Memory B cell (primary cell): ENCODE measurements at regions not wholly inside any gene's neighbourhood (a gene's known extent, or its start where the extent isn't known, plus 50 kb on each side); places are given as distances from the start of the nearest gene placed in this dataset.
"Not testable (repeated sequence)": the region's sequence is repeated elsewhere in the genome, so short reads cannot be mapped to it uniquely, and the experiment has no call there.

Source experiments
- ATAC-seq: fragments of 150-1000 bp; cut with Tn5 transposase; 2 replicates; pipeline ENCODE4 v1.10.0; 2021; ENCODE audit warnings: low read depth, mild to moderate bottlenecking, moderate library complexity
- DNase-seq, 2 donors: peaks; one replicate each; pipeline ENCODE4 v3.0.0; 2022; ENCODE audit warnings: low spot score in 2 of 2
- H3K27ac Mint-ChIP-seq: one replicate; pipeline ENCODE4 v1.8.0; 2022; ENCODE audit warnings: mild to moderate bottlenecking, moderate library complexity, mixed read lengths
- H3K27me3 Mint-ChIP-seq: one replicate; pipeline ENCODE4 v1.8.0; 2022; ENCODE audit warnings: mixed read lengths
- H3K36me3 Mint-ChIP-seq: one replicate; pipeline ENCODE4 v1.8.0; 2022; ENCODE audit warnings: mild to moderate bottlenecking, mixed read lengths
- H3K4me1 Mint-ChIP-seq: one replicate; pipeline ENCODE4 v1.8.0; 2022; ENCODE audit warnings: mixed read lengths
- H3K4me3 Mint-ChIP-seq: one replicate; pipeline ENCODE4 v1.8.0; 2022; ENCODE audit warnings: mild to moderate bottlenecking, moderate library complexity, mixed read lengths
- H3K9me3 Mint-ChIP-seq: one replicate; pipeline ENCODE4 v1.8.0; 2022; ENCODE audit warnings: mixed read lengths

DNA sequence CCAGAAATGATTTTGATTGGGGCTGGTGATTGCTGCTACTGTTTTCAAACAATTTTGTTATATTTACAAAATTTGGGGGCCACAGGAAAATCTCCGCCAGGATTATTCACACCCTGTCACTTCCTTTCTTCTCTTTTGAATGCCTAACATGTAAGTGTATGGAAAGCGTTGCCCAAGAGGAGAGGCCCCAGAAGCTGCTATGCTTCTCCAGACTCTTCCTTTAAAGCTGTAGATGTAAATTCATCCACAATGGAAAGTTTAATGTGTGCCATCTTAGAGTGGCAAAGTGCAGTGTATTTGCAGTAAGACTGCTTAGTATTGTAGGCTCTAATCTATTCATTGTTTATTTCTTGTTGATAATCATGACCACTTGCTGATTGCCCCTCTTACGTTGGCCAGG is 136.7 kb upstream of the LRIG3 start:
- no peaks in the 10 kb centered on the region for H3K36me3 Mint-ChIP-seq
- no peak for ATAC-seq
- no peak for DNase-seq
- H3K27ac Mint-ChIP-seq: no peak overlapping the region
- no peaks in the 10 kb centered on the region for H3K27me3 Mint-ChIP-seq
- H3K9me3 Mint-ChIP-seq: no peaks in the 10 kb centered on the region
- H3K4me3 Mint-ChIP-seq: no peak overlapping the region
- no peaks in the 10 kb centered on the region for H3K4me1 Mint-ChIP-seq

- Mint-ChIP-seq H3K4me1 (no peaks in the 10 kb centered on the region), H3K27ac (no peak overlapping the region), H3K9me3 (no peaks in the 10 kb centered on the region), H3K4me3 (no peak overlapping the region), H3K27me3 (no peaks in the 10 kb centered on the region), H3K36me3 (no peaks in the 10 kb centered on the region)
- DNase-seq (no peak), ATAC-seq (no peak)
Observed at GRCh38 chr12:59055204-59055860, 135.0 kb upstream of the LRIG3 start.

GRCh38 chr12:59053266-59053899 is 133.1 kb upstream of the LRIG3 start:
- H3K36me3 Mint-ChIP-seq, H3K4me3 Mint-ChIP-seq, H3K4me1 Mint-ChIP-seq, ATAC-seq, DNase-seq, H3K9me3 Mint-ChIP-seq, H3K27me3 Mint-ChIP-seq, H3K27ac Mint-ChIP-seq: not testable (repeated sequence)

DNA sequence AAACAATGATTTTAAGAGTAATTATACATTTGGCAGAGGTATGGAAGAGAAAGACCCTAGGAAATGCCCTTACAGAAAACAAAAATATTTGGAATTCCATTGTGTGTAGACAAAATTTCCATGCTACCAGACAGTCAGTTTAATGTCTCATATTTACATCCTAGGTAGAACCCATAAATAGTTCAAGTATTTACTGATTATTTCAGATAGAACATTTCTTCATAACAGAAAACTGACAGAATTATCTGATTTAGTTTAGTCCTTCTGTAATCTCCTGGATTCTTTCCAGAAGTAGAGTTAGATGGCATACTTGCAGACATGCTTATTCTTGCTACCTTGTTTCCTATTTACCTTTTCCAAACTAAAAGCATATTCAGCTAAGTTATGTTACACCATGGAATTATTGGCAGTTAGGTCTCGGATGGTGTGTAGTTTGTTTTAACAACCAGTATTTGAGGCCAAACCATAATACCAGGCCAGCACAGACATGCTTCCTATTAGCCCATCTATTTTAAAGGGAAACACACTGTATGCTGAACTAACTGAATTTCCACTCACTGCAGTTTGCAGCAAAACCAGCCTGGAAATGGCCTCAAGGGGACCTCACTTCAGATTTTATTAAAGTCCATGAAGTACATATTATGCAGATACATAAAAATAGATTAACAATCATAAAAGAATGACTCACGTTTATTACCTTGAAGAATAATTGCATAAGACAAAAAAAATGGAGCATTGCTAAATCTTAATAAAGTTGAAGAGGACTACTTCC is 126.6 kb upstream of the LRIG3 start:
- H3K4me1 Mint-ChIP-seq: no peaks in the 10 kb centered on the region
- no peak overlapping the region for H3K4me3 Mint-ChIP-seq
- no peaks in the 10 kb centered on the region for H3K9me3 Mint-ChIP-seq
- DNase-seq (no peak), ATAC-seq (no peak)
- H3K27me3 Mint-ChIP-seq: no peaks in the 10 kb centered on the region
- no peak overlapping the region for H3K27ac Mint-ChIP-seq
- no peaks in the 10 kb centered on the region for H3K36me3 Mint-ChIP-seq

- H3K9me3 Mint-ChIP-seq: no peaks in the 10 kb centered on the region
- H3K4me1 Mint-ChIP-seq: no peaks in the 10 kb centered on the region
- DNase-seq (no peak), ATAC-seq (no peak)
- no peaks in the 10 kb centered on the region for H3K27me3 Mint-ChIP-seq
- no peak overlapping the region for H3K4me3 Mint-ChIP-seq
- no peak overlapping the region for H3K27ac Mint-ChIP-seq
- no peaks in the 10 kb centered on the region for H3K36me3 Mint-ChIP-seq
Observed at GRCh38 chr12:59044791-59045190, 124.5 kb upstream of the LRIG3 start.

GRCh38 chr12:59041241-59042121 is 121.2 kb upstream of the LRIG3 start:
- H3K27me3 Mint-ChIP-seq: no peaks in the 10 kb centered on the region
- no peak overlapping the region for H3K4me3 Mint-ChIP-seq
- no peaks in the 10 kb centered on the region for H3K36me3 Mint-ChIP-seq
- no peak overlapping the region for H3K27ac Mint-ChIP-seq
- H3K4me1 Mint-ChIP-seq: no peaks in the 10 kb centered on the region
- no peak for ATAC-seq
- no peak for DNase-seq
- H3K9me3 Mint-ChIP-seq: no peaks in the 10 kb centered on the region

GRCh38 chr12:59040656-59041055 is 120.4 kb upstream of the LRIG3 start:
- Mint-ChIP-seq H3K36me3 (no peaks in the 10 kb centered on the region), H3K27ac (no peak overlapping the region), H3K9me3 (peaks cover 1% of the 10 kb centered on the region), H3K4me1 (no peaks in the 10 kb centered on the region), H3K4me3 (no peak overlapping the region), H3K27me3 (no peaks in the 10 kb centered on the region)
- ATAC-seq: no peak
- DNase-seq: no peak

DNA sequence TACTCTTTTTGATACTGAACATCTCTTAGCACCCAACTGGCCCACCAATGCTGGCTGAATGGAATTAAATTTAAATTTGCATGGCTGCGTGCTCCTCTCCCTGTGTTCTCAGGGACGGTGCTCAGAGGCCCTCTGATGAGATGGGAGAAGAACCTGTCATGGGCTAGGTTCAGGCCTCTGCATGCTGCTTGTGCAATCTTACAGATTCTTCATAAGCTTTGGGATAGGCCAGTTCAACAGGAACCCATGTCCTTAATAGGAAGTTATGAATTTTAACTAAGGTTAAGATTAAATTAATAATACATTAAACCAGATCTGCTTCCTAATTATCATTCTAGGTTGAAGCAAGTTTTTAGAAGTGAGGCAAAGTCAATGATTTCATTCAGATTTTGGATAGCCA is 119.7 kb upstream of the LRIG3 start:
- no peaks in the 10 kb centered on the region for H3K36me3 Mint-ChIP-seq
- no peak overlapping the region for H3K4me3 Mint-ChIP-seq
- ATAC-seq (no peak), DNase-seq (no peak)
- no peaks in the 10 kb centered on the region for H3K4me1 Mint-ChIP-seq
- no peaks in the 10 kb centered on the region for H3K27me3 Mint-ChIP-seq
- no peak overlapping the region for H3K27ac Mint-ChIP-seq
- peaks cover 3% of the 10 kb centered on the region for H3K9me3 Mint-ChIP-seq

- Mint-ChIP-seq H3K9me3 (peaks cover 3% of the 10 kb centered on the region), H3K27ac (no peak overlapping the region), H3K4me3 (no peak overlapping the region), H3K27me3 (no peaks in the 10 kb centered on the region), H3K36me3 (no peaks in the 10 kb centered on the region), H3K4me1 (no peaks in the 10 kb centered on the region)
- ATAC-seq (no peak), DNase-seq (no peak)
Observed at GRCh38 chr12:59039005-59039404, 118.7 kb upstream of the LRIG3 start.

DNA sequence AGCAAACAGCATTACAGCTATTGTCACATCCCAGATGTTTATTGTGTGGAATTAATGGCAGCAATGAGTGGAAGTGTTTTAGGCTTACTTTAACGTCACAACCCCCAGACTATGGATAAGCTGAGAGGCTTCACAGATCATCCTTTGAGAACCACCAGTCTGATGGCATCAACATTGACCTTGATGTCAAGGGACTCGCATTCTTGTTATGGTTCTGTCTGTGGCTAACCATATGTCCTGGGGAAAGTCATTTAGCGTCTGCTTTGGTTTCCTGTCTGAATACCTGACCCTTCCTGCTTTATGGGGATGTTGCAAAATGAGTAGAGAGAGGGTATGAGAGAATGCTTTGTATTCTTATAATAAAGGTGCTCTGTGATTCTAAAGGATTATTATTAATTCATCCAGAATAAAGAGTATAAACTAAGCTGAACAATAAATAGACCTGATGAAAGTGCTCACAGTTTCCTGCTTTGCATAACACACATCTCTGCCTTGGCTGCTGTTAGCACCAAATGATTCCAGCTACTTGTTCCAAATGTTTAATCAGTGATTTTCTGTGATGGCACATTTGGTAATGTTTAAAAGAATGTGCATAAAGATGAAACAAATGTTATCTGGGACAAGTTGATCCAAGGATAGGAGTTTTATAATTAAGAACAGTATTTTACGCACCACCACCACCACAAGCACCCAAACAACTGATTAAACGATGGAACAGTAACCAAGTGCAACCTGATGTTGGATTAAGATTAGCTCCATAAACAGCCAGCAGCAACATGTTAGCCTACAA is 116.9 kb upstream of the LRIG3 start:
- H3K27me3 Mint-ChIP-seq: no peaks in the 10 kb centered on the region
- H3K36me3 Mint-ChIP-seq: no peaks in the 10 kb centered on the region
- H3K27ac Mint-ChIP-seq: no peak overlapping the region
- H3K9me3 Mint-ChIP-seq: peaks cover 6% of the 10 kb centered on the region
- H3K4me1 Mint-ChIP-seq: no peaks in the 10 kb centered on the region
- no peak overlapping the region for H3K4me3 Mint-ChIP-seq
- ATAC-seq (no peak), DNase-seq (no peak)

GRCh38 chr12:59036347-59036746 is 116.0 kb upstream of the LRIG3 start:
- H3K4me3 Mint-ChIP-seq: no peak overlapping the region
- H3K27ac Mint-ChIP-seq: no peak overlapping the region
- no peaks in the 10 kb centered on the region for H3K4me1 Mint-ChIP-seq
- DNase-seq (no peak), ATAC-seq (no peak)
- no peaks in the 10 kb centered on the region for H3K36me3 Mint-ChIP-seq
- no peaks in the 10 kb centered on the region for H3K27me3 Mint-ChIP-seq
- peaks cover 6% of the 10 kb centered on the region for H3K9me3 Mint-ChIP-seq

GRCh38 chr12:59031313-59031712 is 111.0 kb upstream of the LRIG3 start:
- Mint-ChIP-seq H3K4me3 (no peak overlapping the region), H3K4me1 (no peaks in the 10 kb centered on the region), H3K27me3 (no peaks in the 10 kb centered on the region), H3K36me3 (no peaks in the 10 kb centered on the region), H3K27ac (no peak overlapping the region), H3K9me3 (peaks cover 6% of the 10 kb centered on the region)
- ATAC-seq: no peak
- no peak for DNase-seq

DNA sequence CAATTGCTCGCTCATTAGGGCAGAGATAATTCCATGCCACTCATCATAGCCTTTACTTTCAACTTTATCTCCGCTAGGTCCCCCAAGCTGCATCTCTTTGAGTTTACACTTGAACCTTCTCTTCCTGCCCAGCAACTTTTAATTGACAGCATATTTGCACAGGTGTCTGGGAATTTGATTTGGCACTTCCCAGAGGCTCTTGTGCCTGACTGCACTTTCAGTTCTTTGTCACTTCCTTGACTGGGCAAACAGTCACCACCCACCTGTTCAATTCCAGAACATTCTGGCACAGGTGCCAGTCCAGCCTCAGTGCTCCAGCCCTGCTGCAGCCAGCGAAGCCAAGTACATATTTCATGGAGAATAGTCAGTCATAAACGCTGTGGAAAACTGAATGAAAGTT is 110.1 kb upstream of the LRIG3 start:
- no peak for ATAC-seq
- no peaks in the 10 kb centered on the region for H3K4me1 Mint-ChIP-seq
- H3K9me3 Mint-ChIP-seq: peaks cover 5% of the 10 kb centered on the region
- no peak overlapping the region for H3K27ac Mint-ChIP-seq
- no peak for DNase-seq
- H3K36me3 Mint-ChIP-seq: no peaks in the 10 kb centered on the region
- no peaks in the 10 kb centered on the region for H3K27me3 Mint-ChIP-seq
- no peak overlapping the region for H3K4me3 Mint-ChIP-seq
